ENCODE measurements at regions not wholly inside any gene's neighbourhood (a gene's known extent, or its start where the extent isn't known, plus 50 kb on each side); places are given as distances from the start of the nearest gene placed in this dataset.

DNA sequence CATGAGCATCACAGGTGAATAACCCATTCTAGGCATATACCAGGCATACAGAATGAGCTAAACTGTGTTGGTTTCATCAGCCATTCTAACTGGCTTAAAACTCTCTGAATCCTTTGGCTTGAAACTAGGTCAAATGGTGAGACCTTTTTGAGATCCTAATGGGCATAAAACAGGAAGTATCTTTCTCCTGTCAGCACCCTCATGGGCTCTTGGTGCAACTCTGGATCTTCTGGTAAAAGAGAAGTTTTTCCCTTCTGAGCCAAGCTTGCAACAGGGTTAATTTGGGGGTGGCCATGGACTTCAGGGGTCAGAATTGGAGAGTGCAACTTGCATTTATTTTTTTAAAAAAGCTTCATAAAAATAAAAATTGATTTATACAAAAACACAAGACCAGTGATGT, 67.9 kb upstream of the GRAMD1B start:
- no peak for TF ChIP-seq ZBTB40 (IDR thresholded peaks at IDR 0.05)
- no peak for TF ChIP-seq ZBTB40 (CRISPR knock-in tag; IDR thresholded peaks at IDR 0.05)
- no peak for TF ChIP-seq CTCF (CRISPR knock-in tag; IDR thresholded peaks at IDR 0.05)
- no peak for TF ChIP-seq MAFF (IDR thresholded peaks at IDR 0.05; ENCODE audit: low read depth, low read length)
- no peak for TF ChIP-seq ZNF17 (CRISPR knock-in tag; IDR thresholded peaks at IDR 0.05)
- no peak for TF ChIP-seq POLR2A (IDR thresholded peaks at IDR 0.05; ENCODE audit: insufficient read depth in 1 of 2, low read depth in 2 of 2, low read length in 2 of 2)
- no peak for TF ChIP-seq HDAC1 (CRISPR knock-in tag; IDR thresholded peaks at IDR 0.05)
- no peak for TF ChIP-seq TCF7 (IDR thresholded peaks at IDR 0.05; ENCODE audit: low read depth)
- TF ChIP-seq NR2F1 (CRISPR knock-in tag; IDR thresholded peaks at IDR 0.05) = no peak
- no peak for TF ChIP-seq NR3C1 (CRISPR knock-in tag; IDR thresholded peaks at IDR 0.05)
- no peak for TF ChIP-seq EZH2 (conservative IDR thresholded peaks at IDR 0.05; ENCODE audit: low read depth, low read length)
- no peak for TF ChIP-seq CBX5 (CRISPR knock-in tag; IDR thresholded peaks at IDR 0.05; ENCODE audit: borderline replicate concordance)
- no peak for TF ChIP-seq FOXM1 (CRISPR knock-in tag; IDR thresholded peaks at IDR 0.05)
- no peak for TF ChIP-seq EP300 (IDR thresholded peaks at IDR 0.05; ENCODE audit: low read depth in 2 of 2, low read length in 2 of 2)
- no peak for TF ChIP-seq EP300 (CRISPR knock-in tag; IDR thresholded peaks at IDR 0.05; ENCODE audit: borderline replicate concordance)

Measured in HepG2 (cell line).